Small intestine (tissue), 7 donors: ENCODE measurements at regions not wholly inside any gene's neighbourhood (a gene's known extent, or its start where the extent isn't known, plus 50 kb on each side); places are given as distances from the start of the nearest gene placed in this dataset.

Experiments
- DNase-seq, 2 donors: peaks; one replicate each; pipeline versions ENCODE4 v3.0.0 to v3.0.0-alpha.2; 2013
- FAIRE-seq: peaks from 2 replicates; lab custom pipeline; 2012; peaks lifted over from hg19 to GRCh38; lab: Jason Lieb, UNC
- H3K27ac ChIP-seq, 3 donors: one replicate each; pipeline ENCODE4 v1.5.1; 2013; ENCODE audit warnings: low read length in 2 of 3, mild to moderate bottlenecking in 2 of 3, control low read depth in 1 of 3, inconsistent platforms in 1 of 3, low read depth in 1 of 3, moderate library complexity in 1 of 3
- H3K27me3 ChIP-seq, 3 donors: one replicate each; pipeline ENCODE4 v1.6.1; 2013; ENCODE audit warnings: low read length in 3 of 3, inconsistent platforms in 1 of 3; ENCODE audit not compliant: control insufficient read depth in 3 of 3, insufficient read depth in 3 of 3
- H3K36me3 ChIP-seq, 3 donors: one replicate each; pipeline ENCODE4 v1.6.1; 2013; ENCODE audit warnings: low read length in 3 of 3, inconsistent platforms in 1 of 3, low read depth in 1 of 3, mild to moderate bottlenecking in 1 of 3, moderate library complexity in 1 of 3; ENCODE audit not compliant: control insufficient read depth in 3 of 3, insufficient read depth in 2 of 3
- H3K4me1 ChIP-seq, 3 donors: one replicate each; pipeline ENCODE4 v1.6.1; 2013; ENCODE audit warnings: low read length in 2 of 3, inconsistent platforms in 1 of 3, low read depth in 1 of 3, mild to moderate bottlenecking in 1 of 3, moderate library complexity in 1 of 3; ENCODE audit not compliant: control insufficient read depth in 3 of 3, insufficient read depth in 2 of 3
- H3K4me3 ChIP-seq, 3 donors: one replicate each; pipeline ENCODE4 v1.5.1; 2013; ENCODE audit warnings: low read length in 3 of 3, control low read depth in 1 of 3, inconsistent platforms in 1 of 3, low read depth in 1 of 3, mild to moderate bottlenecking in 1 of 3, moderate library complexity in 1 of 3
- H3K9me3 ChIP-seq, 2 donors: one replicate each; pipeline ENCODE4 v1.6.1; 2013; ENCODE audit warnings: low read depth in 1 of 2, low read length in 1 of 2; ENCODE audit not compliant: control insufficient read depth in 2 of 2, insufficient read depth in 1 of 2
- WGBS, 3 donors: extraction: QIAGEN DNeasy Blood & Tissue Kit; methylation state at CpG; one replicate each; pipeline ENCODE4 v1.1.7; 2013; 5-methylcytosine and 5-hydroxymethylcytosine counted together
- donor health status: healthy with polysubstance abuse.
- donor health status: control.
- donor health status: control.
- donor health status: Bipolar disorder and iron deficiency.
- donor health status: healthy.

- Histone ChIP-seq H3K27me3 (no peaks in the 10 kb centered on the region), H3K27ac (no peak overlapping the region), H3K9me3 (no peaks in the 10 kb centered on the region), H3K4me3 (no peak overlapping the region), H3K36me3 (no peaks in the 10 kb centered on the region), H3K4me1 (no peaks in the 10 kb centered on the region)
- no peak for DNase-seq
- 78 to 80% (median 78%) methylated on average over 4 of the region's 4 CpGs for WGBS, 3 donors
- FAIRE-seq, result no peak
These were observed 103.5 kb downstream of the KCNA4 start for GRCh38 chr11:29913352-29913751.

- no peak for DNase-seq
These were observed 116.4 kb downstream of the KCNA4 start for GRCh38 chr11:29900382-29900781.

GRCh38 chr11:29879560-29879959, 137.3 kb downstream of the KCNA4 start:
- FAIRE-seq (no peak), DNase-seq (no peak)
- Histone ChIP-seq H3K27ac (no peak overlapping the region), H3K4me1 (no peaks in the 10 kb centered on the region), H3K36me3 (no peaks in the 10 kb centered on the region), H3K4me3 (no peak overlapping the region), H3K9me3 (peaks cover 0 to 6% of the 10 kb centered on the region in 2 donors), H3K27me3 (no peaks in the 10 kb centered on the region)
- WGBS, 3 donors, result 57 to 66% (median 61%) methylated on average over 6 of the region's 6 CpGs

More at GRCh38 chr11:29900382-29900781, 116.4 kb downstream of the KCNA4 start:
- H3K9me3 ChIP-seq, result no peaks in the 10 kb centered on the region
- H3K4me1 ChIP-seq, result no peaks in the 10 kb centered on the region
- no peak overlapping the region for H3K27ac ChIP-seq
- no peaks in the 10 kb centered on the region for H3K36me3 ChIP-seq
- no peak for FAIRE-seq
- H3K4me3 ChIP-seq, result no peak overlapping the region
- H3K27me3 ChIP-seq, result no peaks in the 10 kb centered on the region

- DNase-seq (no peak), FAIRE-seq (no peak)
- H3K4me1 ChIP-seq, result no peaks in the 10 kb centered on the region
- no peaks in the 10 kb centered on the region for H3K9me3 ChIP-seq
- H3K36me3 ChIP-seq, result no peaks in the 10 kb centered on the region
- no peak overlapping the region for H3K27ac ChIP-seq
- WGBS, 3 donors, result 49 to 89% (median 88%) methylated on average over 1 of the region's 1 CpG
- no peak overlapping the region for H3K4me3 ChIP-seq
- no peaks in the 10 kb centered on the region for H3K27me3 ChIP-seq
These were observed 140.6 kb downstream of the KCNA4 start for GRCh38 chr11:29876192-29876591.

DNA sequence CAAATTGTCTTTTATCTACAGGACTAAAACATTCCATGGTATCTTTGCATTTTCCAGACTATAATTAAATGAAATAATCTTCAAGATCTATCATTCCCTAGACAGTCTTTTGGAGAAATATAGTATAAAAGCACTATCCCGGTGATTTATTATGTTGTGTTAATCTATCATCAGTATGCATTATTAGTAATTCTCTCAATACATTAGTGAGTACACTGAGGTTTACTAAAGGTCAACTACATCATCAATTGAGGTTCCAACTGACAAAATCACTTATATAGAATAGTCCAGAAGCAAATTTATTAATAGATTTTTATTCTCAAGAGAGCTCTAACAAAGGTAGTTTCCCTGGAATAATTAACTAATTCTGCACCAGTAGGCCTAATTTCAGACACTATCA, 169.6 kb downstream of the KCNA4 start:
- Histone ChIP-seq H3K36me3 (no peaks in the 10 kb centered on the region), H3K27me3 (no peaks in the 10 kb centered on the region), H3K27ac (no peak overlapping the region), H3K4me1 (no peaks in the 10 kb centered on the region), H3K4me3 (no peak overlapping the region), H3K9me3 (no peaks in the 10 kb centered on the region)
- WGBS, 3 donors, result 89 to 93% (median 90%) methylated on average over 1 of the region's 1 CpG
- no peak for FAIRE-seq
- DNase-seq, result no peak

GRCh38 chr11:29844701-29845379, 172.0 kb downstream of the KCNA4 start:
- H3K27ac ChIP-seq, result no peak overlapping the region
- no peaks in the 10 kb centered on the region for H3K27me3 ChIP-seq
- H3K9me3 ChIP-seq, result no peaks in the 10 kb centered on the region
- FAIRE-seq (no peak), DNase-seq (no peak)
- H3K4me1 ChIP-seq, result no peaks in the 10 kb centered on the region
- H3K36me3 ChIP-seq, result no peaks in the 10 kb centered on the region
- H3K4me3 ChIP-seq, result no peak overlapping the region
- 25 to 39% (median 36%) methylated on average over 3 of the region's 3 CpGs for WGBS, 3 donors

GRCh38 chr11:29844031-29844430, 172.8 kb downstream of the KCNA4 start:
- Histone ChIP-seq H3K4me3 (no peak overlapping the region), H3K27me3 (no peaks in the 10 kb centered on the region), H3K4me1 (no peaks in the 10 kb centered on the region), H3K36me3 (no peaks in the 10 kb centered on the region), H3K27ac (no peak overlapping the region), H3K9me3 (no peaks in the 10 kb centered on the region)
- FAIRE-seq (no peak), DNase-seq (no peak)
- WGBS, 3 donors, result 72 to 88% (median 74%) methylated on average over 3 of the region's 3 CpGs

- FAIRE-seq (no peak), DNase-seq (no peak)
- H3K4me1 ChIP-seq, result no peaks in the 10 kb centered on the region
- no peak overlapping the region for H3K27ac ChIP-seq
- no peak overlapping the region for H3K4me3 ChIP-seq
- 69 to 80% (median 70%) methylated on average over 3 of the region's 3 CpGs for WGBS, 3 donors
- no peaks in the 10 kb centered on the region for H3K27me3 ChIP-seq
- no peaks in the 10 kb centered on the region for H3K9me3 ChIP-seq
- no peaks in the 10 kb centered on the region for H3K36me3 ChIP-seq
These were observed 174.8 kb downstream of the KCNA4 start for GRCh38 chr11:29842061-29842460.

DNA sequence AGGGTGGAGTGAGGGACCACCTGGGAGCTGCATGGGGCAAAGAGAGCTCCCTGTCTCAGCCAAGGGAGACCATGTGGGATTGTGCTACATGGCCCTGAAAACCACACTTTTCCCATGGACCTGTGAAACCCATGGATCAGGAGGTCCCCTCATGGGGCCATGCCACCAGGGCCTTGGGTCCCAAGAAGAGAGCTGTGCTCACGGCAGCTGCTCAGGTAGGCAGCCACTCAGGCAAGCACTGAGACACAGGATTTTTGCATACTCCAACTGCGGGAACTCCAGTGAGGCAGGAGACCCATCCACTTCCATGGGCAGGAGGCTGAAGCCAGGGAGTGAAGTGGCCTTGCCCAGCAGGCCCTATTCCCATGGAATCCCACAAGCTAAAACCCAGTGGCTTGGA, 190.0 kb downstream of the KCNA4 start:
- H3K4me3 ChIP-seq, result no peak overlapping the region
- H3K9me3 ChIP-seq, result peaks cover 0 to 3% of the 10 kb centered on the region in 2 donors
- no peaks in the 10 kb centered on the region for H3K27me3 ChIP-seq
- no peak for FAIRE-seq
- H3K36me3 ChIP-seq, result no peaks in the 10 kb centered on the region
- no peak for DNase-seq
- no peak overlapping the region for H3K27ac ChIP-seq
- WGBS, 3 donors, result 75 to 85% (median 82%) methylated on average over 2 of the region's 2 CpGs
- H3K4me1 ChIP-seq, result no peaks in the 10 kb centered on the region
